SK-N-MC (cell line): ENCODE measurements at regions not wholly inside any gene's neighbourhood (a gene's known extent, or its start where the extent isn't known, plus 50 kb on each side); places are given as distances from the start of the nearest gene placed in this dataset.

ENCODE experiments used
- EZH2 ChIP-seq: fragments of 200-600 bp; sonication (generic); IDR thresholded peaks from one replicate; pipeline ENCODE4 v1.6.1; 2017; ENCODE audit warnings: antibody characterized with exemption
- POLR2AphosphoS5 ChIP-seq: IDR thresholded peaks from 2 replicates; pipeline ENCODE4 v1.6.1; 2012; ENCODE audit warnings: mild to moderate bottlenecking, low read depth, low read length, borderline replicate concordance

DNA sequence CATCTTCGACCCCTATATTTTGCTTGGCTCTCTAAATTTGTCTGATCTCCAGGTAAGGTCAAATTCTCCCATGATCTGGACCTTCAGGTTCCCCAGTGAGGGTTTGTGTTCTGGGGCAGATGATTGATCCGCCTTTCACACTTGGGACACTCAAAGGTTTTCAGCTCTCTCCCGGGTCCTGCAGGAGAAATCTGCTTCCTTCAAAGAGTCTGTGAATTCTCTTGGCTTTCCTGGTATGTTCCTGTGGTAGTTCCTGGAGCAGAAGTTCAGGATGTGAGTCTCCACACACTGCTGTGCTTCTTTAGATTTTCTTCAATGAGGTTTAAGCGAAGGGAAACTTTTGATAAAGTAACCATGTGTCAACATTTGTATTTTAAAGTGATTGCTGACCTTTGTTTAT, 318.0 kb downstream of the TAF11L14 start:
- TF ChIP-seq POLR2AphosphoS5 = no peak
- TF ChIP-seq EZH2 = no peak
